ENCODE measurements at regions not wholly inside any gene's neighbourhood (a gene's known extent, or its start where the extent isn't known, plus 50 kb on each side); places are given as distances from the start of the nearest gene placed in this dataset.

- H3K4me3 ChIP-seq (ENCODE audit: low read depth, low read length) = no peak overlapping the region
- no peak for TF ChIP-seq CTCF (IDR thresholded peaks at IDR 0.05; ENCODE audit: control insufficient read depth, extremely low read depth, insufficient read depth)
- no peak for DNase-seq (ENCODE audit: low read depth)
Measured at GRCh38 chr14:84566109-84566508, 963.8 kb upstream of the FLRT2 start.

GRCh38 chr14:84575681-84576080 is 954.3 kb upstream of the FLRT2 start:
- no peak for TF ChIP-seq CTCF (IDR thresholded peaks at IDR 0.05; ENCODE audit: control insufficient read depth, extremely low read depth, insufficient read depth)
- no peak overlapping the region for H3K4me3 ChIP-seq (ENCODE audit: low read depth, low read length)
- DNase-seq (ENCODE audit: low read depth) = no peak

- DNase-seq (ENCODE audit: low read depth) = no peak
- no peak for TF ChIP-seq CTCF (IDR thresholded peaks at IDR 0.05; ENCODE audit: control insufficient read depth, extremely low read depth, insufficient read depth)
- no peak overlapping the region for H3K4me3 ChIP-seq (ENCODE audit: low read depth, low read length)
Measured at GRCh38 chr14:84579292-84579691, 950.7 kb upstream of the FLRT2 start.

GRCh38 chr14:84581041-84581440 is 948.9 kb upstream of the FLRT2 start:
- TF ChIP-seq CTCF (IDR thresholded peaks at IDR 0.05; ENCODE audit: control insufficient read depth, extremely low read depth, insufficient read depth) = no peak
- no peak overlapping the region for H3K4me3 ChIP-seq (ENCODE audit: low read depth, low read length)

GRCh38 chr14:84584511-84584910 is 945.4 kb upstream of the FLRT2 start:
- no peak for DNase-seq (ENCODE audit: low read depth)
- H3K4me3 ChIP-seq (ENCODE audit: low read depth, low read length) = no peak overlapping the region
- no peak for TF ChIP-seq CTCF (IDR thresholded peaks at IDR 0.05; ENCODE audit: control insufficient read depth, extremely low read depth, insufficient read depth)

More at GRCh38 chr14:84581041-84581440, 948.9 kb upstream of the FLRT2 start:
- no peak for DNase-seq (ENCODE audit: low read depth)

GRCh38 chr14:84591827-84592445 is 938.0 kb upstream of the FLRT2 start:
- no peak for TF ChIP-seq CTCF (IDR thresholded peaks at IDR 0.05; ENCODE audit: control insufficient read depth, extremely low read depth, insufficient read depth)
- H3K4me3 ChIP-seq (ENCODE audit: low read depth, low read length) = no peak overlapping the region
- no peak for DNase-seq (ENCODE audit: low read depth)

GRCh38 chr14:84592770-84593169 is 937.2 kb upstream of the FLRT2 start:
- DNase-seq (ENCODE audit: low read depth) = no peak
- no peak overlapping the region for H3K4me3 ChIP-seq (ENCODE audit: low read depth, low read length)
- TF ChIP-seq CTCF (IDR thresholded peaks at IDR 0.05; ENCODE audit: control insufficient read depth, extremely low read depth, insufficient read depth) = no peak

Measured in LNCaP clone FGC (cell line).